ENCODE measurements at regions not wholly inside any gene's neighbourhood (a gene's known extent, or its start where the extent isn't known, plus 50 kb on each side); places are given as distances from the start of the nearest gene placed in this dataset.

- DNase-seq (ENCODE audit: low spot score) (no peak), ATAC-seq (no peak)
- no peak for TF ChIP-seq REST (IDR thresholded peaks at IDR 0.05; ENCODE audit: unreplicated experiment)
- TF ChIP-seq ZNF462 (CRISPR knock-in tag; IDR thresholded peaks at IDR 0.05), result no peak
- no peak for TF ChIP-seq NANOG (IDR thresholded peaks at IDR 0.05; ENCODE audit: borderline replicate concordance)
- no peak for TF ChIP-seq ETS1 (IDR thresholded peaks at IDR 0.05)
- no peak for TF ChIP-seq ZNF331 (CRISPR knock-in tag; IDR thresholded peaks at IDR 0.05; ENCODE audit: low read depth)
- no peak for TF ChIP-seq EZH2phosphoT487 (IDR thresholded peaks at IDR 0.05; ENCODE audit: unreplicated experiment)
- no peak for TF ChIP-seq POLR2AphosphoS5 (IDR thresholded peaks at IDR 0.05; ENCODE audit: low read depth)
- TF ChIP-seq JUNB (IDR thresholded peaks at IDR 0.05; ENCODE audit: unreplicated experiment), result no peak
- no peak for TF ChIP-seq CREB1 (CRISPR knock-in tag; IDR thresholded peaks at IDR 0.05; ENCODE audit: low read depth)
- no peak for TF ChIP-seq ZNF114 (CRISPR knock-in tag; IDR thresholded peaks at IDR 0.05)
- no peak for TF ChIP-seq STAT1 (IDR thresholded peaks at IDR 0.05; ENCODE audit: unreplicated experiment)
- TF ChIP-seq CTCF (conservative IDR thresholded peaks at IDR 0.05; ENCODE audit: low read depth in 2 of 2), result no peak
- no peak for TF ChIP-seq EZH2 (IDR thresholded peaks at IDR 0.05; ENCODE audit: low read depth, unreplicated experiment)
- no peaks in the 10 kb centered on the region for H3K79me2 ChIP-seq (replicated peaks; ENCODE audit: insufficient read depth)
- no peaks in the 10 kb centered on the region for H3K9me2 ChIP-seq (ENCODE audit: insufficient read depth)
- H2AFZ ChIP-seq, result peak overlapping the region; percentile 39; the same call in 1 of the 2 replicates
- no peaks in the 10 kb centered on the region for H3K27me3 Mint-ChIP-seq (ENCODE audit: insufficient read depth, low read depth, poor library complexity)
- no peak overlapping the region for H3K4me3 ChIP-seq
- no peaks in the 10 kb centered on the region for H3K36me3 Mint-ChIP-seq (ENCODE audit: low read depth)
- no peak overlapping the region for H3K27ac ChIP-seq (ENCODE audit: low read depth)
- no peaks in the 10 kb centered on the region for H3K36me3 ChIP-seq (ENCODE audit: insufficient read depth)
- no peak overlapping the region; the same call in 1 of the 2 replicates for H3K27ac Mint-ChIP-seq
- H3K9me3 Mint-ChIP-seq, result no peaks in the 10 kb centered on the region
- H3K27me3 ChIP-seq (ENCODE audit: insufficient read depth), result no peaks in the 10 kb centered on the region
- 0 out of 2 replicates have a peak, but pooled peaks cover 3% of the 10 kb centered on the region for H3K4me1 ChIP-seq (ENCODE audit: insufficient read depth)
- H3K4me2 ChIP-seq, result no peak overlapping the region
- no peak overlapping the region for H3K4me3 Mint-ChIP-seq
- H3K4me1 Mint-ChIP-seq, result peaks cover 9% of the 10 kb centered on the region; the same call in 2 of the 3 replicates
- H4K20me1 ChIP-seq (replicated peaks; ENCODE audit: insufficient read depth), result no peaks in the 10 kb centered on the region
- no peaks in the 10 kb centered on the region for H3F3A ChIP-seq (replicated peaks; ENCODE audit: low read depth)
Observed at GRCh38 chr7:12970626-12971025, 283.2 kb downstream of the ARL4A start.

Data from GM23338 (cell line).